HG02759 (cell line): ENCODE measurements at regions not wholly inside any gene's neighbourhood (a gene's known extent, or its start where the extent isn't known, plus 50 kb on each side); places are given as distances from the start of the nearest gene placed in this dataset.
"Not testable (repeated sequence)": the region's sequence is repeated elsewhere in the genome, so short reads cannot be mapped to it uniquely, and the experiment has no call there.

Source experiments
- ATAC-seq: cut with Tn5 transposase; IDR thresholded peaks from one replicate; pipeline ENCODE4 v1.9.1; 2021; ENCODE audit warnings: mild to moderate bottlenecking, moderate library complexity; ENCODE audit not compliant: unreplicated experiment

DNA sequence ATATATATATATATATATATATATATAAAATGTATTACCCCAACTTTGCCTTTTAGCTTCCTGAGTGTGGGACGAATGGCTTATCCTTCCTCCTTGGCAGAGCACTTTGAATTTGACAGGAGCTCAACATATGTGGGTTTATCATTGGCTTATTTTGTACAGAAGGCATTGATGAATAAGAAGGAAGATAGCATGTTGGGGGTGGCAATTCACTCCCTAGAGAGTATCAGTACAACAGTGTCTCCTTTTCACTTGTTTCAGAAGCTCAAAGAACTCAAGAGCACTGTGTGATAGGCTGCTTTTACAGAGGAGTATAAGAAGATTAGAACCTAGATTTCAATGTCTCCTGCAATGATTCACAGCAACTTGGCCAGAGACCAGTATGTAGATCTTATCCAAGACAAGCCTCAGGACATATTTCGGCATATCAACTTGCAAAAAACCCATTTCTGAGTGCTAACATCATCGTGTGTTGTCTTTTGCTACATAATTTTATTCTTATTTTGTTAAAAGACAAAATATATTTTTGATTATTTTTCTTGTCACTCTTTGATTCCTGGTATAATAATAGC, 345.8 kb downstream of the SOCS6 start:
- no peak for ATAC-seq

DNA sequence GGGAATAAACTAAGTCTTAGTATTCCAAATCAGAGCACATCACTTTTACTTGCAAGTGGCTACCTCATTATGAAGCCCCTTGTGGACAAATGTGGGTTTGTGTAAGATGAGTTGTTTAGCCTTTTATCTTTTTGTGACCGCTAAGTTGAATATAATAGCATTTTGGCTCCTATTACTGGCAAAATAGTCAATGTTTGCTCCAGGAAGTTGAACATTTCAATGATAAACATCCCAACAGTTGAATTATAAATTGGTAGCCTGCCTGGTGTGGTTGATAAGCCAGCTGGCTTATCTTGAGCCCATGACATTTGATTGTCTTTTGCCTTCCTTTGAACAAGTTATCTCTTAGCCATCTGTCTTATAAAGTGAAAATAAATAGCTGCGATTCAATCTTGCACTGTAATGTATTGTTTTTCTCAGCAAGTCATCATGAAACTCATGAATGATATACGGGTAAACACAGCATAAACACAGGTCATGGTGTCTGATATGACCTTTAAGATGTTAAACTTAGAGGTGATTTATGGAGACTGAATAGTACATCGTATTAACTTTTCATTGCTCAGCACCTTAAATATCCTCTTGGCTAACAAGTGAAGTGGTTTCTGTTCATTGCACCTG, 338.4 kb downstream of the SOCS6 start:
- ATAC-seq: no peak

DNA sequence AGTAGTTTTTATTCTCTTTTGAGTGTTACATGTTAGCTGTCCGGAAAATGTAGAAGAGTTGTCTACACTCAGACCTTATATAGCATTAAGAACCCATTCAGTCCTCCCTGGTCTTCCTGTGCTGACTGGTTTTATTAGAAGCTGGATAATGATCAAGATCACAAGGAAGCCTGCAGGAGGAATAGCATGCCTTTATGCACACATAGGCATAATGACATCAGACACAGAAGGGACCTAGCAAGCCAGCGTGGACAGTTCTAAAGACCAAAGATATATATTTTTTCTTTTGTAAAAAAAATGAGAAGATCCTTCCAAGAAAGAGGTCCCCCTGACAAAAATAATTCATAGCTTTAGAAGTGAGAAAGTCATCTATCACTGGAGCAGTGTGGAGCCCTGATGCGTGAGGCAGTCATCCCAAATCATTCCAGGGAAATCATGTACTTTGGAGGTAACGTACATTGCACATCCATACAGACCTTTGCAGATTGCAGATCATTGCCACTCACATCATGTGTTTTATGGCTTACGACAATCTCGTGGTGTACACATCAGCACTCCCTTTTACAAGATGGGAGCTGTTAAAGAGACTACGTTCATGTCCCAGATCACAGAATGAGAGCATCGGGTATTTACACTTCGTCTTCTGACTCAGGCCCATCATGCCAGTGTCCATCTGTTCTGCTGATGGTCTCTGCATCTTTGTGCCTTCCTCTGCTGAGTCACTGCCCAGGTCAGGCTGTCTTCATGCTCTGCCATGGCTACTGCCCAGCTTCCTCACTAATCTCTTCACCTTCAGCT, 334.0 kb downstream of the SOCS6 start:
- no peak for ATAC-seq

DNA sequence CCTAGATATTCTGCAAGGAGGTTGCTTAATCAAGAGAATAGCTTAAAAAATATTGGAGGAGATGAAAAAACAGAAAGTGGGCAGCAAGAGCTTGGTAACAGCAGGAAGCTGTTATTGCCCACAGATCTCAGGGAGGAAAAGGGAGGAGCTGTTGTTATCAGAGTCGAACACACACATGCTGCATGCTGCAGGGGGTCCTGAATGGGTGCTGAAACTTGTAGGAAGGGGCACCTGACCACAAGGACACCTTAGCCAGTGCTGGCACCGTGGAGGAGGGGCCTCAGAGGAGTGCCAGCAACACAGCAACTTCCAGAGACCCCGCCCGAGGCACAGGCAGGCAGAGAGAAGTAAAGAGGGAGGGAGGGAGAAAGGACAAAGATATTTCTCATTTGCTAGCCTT, 332.9 kb downstream of the SOCS6 start:
- no peak for ATAC-seq

DNA sequence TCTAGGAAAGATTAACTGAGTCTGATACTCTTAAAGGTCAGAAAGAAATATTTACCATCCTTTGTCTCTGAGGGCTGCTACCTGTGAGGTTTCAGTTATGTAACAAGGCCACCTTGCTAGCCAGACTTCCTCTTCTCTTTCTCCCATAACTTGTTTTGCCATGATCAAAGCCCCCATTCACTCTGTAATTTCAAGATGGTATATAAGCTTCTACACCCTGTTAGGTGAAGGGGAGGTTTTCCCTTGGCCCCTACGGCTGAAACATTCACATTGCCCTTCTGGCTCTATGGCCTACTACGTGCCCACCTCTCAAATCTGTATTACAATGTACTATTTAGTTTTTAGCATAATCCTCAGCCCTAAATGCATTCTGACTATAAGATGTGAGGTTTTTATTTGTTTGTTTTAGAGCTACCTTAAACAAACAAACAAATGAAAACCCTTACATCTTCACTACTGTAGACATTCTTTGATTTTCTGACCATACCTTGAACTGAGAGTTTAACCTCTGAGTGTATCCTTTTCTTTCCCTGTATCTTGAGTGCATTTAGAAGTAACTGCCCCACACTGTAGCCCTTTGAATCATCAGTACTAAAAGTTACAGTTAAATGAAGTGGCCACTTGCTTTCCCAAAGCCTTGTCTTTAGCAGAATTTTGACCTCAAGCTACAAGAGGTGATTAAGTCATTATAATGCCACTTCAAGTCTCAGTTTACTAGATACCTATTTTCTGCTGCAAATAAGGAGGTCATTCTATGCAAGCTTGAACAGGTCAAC, 332.2 kb downstream of the SOCS6 start:
- ATAC-seq: no peak

DNA sequence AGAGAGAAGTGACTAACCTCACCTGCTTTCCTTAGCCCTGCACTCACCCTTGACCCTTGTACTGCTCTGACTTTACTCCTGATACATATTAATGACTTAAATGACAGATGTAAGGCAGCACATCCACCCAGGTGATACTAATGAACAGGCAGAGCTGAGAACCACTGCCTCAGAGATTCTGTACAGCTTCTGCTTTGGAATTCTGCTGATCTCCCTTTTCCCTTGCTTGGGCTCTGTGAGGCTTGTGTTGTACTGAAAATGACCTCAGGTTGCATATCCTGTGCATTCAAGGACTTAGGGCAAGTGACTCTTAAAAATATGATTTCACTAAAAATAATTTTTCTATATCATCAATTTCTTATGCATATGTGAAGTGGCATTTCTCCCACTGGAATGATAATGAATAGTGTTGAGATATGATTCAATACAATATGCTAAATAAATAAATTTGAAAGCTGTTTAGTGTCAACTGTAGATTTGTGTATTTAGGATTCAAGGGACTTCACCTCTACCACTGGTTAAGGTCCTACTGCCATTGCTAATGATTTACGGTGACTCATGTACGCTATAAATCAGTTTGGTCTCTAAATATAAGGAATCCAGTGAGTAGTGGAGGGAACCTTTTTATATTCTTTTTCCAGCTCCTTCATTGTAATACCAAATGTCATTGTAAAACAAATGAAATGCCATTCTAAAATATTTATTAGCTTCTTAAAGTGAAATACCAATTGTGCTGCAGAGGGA, 328.3 kb downstream of the SOCS6 start:
- no peak for ATAC-seq

DNA sequence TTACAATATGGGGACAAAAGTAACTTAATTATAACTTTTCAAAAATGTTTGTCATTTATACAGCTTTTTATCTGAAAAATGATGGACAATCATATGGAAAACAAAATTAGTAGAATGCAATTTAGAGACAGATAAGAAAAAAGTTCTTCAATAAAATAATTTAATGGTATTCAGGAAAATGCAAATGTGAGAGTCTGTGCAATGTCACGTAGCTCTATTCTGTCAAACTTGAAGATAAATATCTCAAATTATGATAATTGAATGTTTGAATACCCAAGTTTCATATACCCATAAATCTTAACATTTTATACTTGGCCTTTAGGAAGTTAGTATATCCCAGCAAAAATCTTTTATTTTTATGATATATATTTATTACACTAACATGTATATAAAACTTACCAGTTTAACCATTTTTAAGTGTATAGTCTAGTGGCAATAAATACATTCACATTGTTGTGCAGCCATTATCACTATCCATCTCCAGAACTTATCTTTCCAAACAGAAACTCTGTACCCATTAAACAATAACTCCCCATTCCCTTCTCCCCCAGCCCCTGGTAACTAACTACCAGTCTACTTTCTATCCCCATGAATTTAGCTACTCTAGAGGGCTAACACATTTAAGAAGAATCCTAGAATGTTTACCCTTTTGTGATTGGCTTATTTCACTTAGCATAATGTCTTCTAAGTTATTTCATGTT, 311.5 kb downstream of the SOCS6 start:
- ATAC-seq: no peak

DNA sequence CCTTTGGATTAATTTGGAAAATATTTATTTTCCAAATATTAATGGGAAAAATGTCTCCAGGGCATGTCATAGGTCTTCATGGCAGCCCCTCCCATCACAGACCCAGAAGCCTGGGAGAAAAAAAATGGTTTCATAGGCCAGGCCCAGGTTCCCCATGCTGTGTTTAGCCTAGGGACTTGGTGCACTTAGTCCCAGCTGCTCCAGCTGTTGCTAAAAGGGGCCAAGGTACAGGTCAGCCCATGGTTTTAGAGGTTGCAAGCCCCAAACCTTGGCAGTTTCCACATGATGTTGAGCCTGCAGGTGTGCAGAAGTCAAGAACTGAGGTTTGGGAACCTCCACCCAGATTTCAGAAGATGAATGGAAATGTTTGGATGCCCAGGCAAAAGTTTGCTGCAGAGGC, 309.6 kb downstream of the SOCS6 start:
- ATAC-seq: no peak

DNA sequence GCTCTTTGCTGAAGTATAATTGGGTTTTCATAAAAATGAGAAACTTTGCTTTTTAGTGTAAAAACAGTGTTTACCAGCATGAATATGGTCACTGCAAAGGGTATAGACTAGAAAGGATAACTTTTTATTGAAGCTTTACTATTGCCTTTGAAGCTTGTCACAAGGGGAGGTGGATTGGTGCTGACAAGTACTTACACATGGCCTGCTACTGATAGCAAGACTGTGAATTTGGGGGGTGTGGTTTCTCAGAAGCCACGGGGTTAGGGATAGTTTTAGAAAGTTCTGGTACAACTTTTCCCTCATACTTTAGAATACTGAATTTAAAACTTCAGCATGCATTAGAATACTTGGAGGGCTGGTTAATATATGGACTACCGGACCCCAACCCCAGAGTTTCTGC, 294.1 kb downstream of the SOCS6 start:
- ATAC-seq: no peak

DNA sequence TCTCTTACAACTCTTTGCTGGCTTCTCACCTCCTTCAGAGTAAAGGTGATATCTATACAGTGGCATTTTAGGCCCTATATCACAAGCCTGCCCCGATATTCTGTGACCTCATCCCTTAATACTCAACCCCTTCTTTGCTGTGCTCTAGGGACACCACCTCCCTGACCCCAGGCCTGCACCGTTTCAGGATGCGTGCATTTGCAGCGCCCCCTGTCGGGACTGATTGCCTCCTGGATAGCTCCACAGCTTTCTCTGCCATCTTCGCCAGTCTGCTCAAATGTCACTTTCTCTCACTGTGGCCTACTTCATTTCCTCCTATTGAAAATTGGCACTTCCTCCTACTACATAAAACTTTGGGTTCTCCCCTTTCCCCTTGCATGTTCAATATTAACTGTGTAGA, 289.6 kb downstream of the SOCS6 start:
- ATAC-seq: no peak

DNA sequence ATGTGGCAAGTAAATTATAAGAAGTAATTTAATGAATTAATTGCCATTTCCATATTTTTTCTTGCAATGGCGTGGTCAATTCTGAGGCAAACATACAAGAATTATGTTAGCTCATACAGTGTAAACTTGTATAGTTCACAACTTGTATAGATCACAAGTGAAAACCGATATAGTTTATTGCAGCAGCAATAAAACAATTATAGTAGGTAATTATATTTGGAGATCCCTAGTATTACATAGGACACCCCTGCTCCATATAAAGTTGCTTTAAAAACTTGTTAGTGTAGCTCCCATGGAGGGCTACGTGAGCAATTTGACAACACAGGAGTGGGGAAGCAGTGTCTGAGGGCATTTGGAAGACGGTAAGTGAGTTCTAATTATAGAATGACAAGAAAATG, 288.2 kb downstream of the SOCS6 start:
- ATAC-seq: no peak

DNA sequence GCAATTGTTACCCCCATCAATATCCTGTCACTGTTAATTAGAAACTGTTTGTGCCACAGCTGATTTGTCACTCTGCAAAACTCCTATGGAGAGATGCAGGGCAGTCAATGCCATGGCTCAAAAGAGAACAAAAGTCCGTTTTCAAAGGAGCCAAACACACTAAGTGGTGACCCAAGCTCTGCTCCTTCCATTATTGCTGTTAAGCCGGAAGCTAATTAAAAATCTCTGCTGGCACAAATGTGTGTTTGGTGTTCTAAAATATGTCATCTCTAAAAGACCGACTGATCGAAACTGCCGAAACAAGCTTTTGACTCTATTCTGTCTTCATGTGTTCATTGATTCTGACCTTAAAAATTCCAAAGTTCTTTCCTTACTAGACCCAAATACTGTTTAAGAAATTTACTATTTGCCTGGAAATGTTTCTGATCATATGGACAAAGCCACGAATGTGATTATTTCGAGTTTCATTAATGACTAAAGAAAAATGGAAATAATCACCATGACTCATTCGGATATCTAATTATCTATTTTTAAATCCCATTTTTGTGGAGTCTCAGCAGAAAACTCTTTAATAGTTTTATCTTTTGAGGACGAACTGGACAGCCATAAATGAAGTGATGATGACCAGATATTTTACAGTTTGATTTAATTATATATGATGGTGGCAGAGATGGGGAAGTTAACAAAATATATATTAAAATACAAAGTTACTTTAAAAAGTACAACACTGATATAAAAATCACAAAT, 287.6 kb downstream of the SOCS6 start:
- ATAC-seq: no peak

DNA sequence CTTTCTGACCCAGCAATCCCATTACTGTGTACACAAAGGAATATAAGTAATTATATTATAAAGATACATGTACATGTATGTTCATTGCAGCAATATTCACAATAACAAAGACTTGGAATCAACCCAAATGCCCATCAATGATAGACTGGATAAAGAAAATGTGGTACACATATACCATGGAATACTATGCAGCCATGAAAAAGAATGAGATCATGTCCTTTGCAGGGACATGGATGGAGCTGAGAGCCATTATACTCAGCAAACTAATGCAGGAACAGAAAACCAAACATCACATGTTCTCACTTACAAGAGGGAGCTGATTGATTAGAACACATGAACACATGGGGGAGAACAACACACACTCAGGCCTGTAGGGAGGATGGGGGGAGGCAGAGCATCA, 286.1 kb downstream of the SOCS6 start:
- not testable (repeated sequence) for ATAC-seq

DNA sequence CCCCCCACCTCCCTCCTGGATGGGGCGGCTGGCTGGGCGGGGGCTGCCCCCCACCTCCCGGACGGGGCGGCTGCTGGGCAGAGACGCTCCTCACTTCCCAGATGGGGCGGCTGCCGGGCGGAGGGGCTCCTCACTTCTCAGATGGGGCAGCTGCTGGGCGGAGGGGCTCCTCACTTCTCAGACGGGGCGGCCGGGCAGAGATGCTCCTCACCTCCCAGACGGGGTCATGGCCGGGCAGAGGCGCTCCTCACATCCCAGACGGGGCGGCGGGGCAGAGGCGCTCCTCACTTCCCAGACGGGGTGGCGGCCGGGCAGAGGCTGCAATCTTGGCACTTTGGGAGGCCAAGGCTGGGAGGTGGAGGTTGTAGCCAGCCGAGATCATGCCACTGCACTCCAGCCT, 280.8 kb downstream of the SOCS6 start:
- not testable (repeated sequence) for ATAC-seq

DNA sequence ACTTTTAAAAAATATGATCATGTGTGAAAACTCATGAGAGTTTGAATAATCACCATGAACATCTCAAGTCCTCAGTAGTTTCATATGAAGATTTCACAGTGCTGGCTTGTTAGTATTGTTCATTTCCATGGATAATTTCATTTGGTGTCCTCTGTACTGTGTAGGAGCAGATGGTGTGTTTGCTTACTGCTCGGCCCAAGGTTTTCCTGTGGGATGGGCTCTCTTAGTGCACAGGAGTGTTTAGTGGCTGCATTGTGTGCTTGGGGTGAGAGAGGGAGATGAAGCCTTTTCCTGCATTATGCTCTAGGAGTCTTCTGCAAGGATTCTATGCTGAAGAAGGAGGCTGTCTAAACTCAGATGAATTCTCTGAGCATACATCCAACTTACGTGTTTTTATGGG, 270.6 kb downstream of the SOCS6 start:
- ATAC-seq: no peak

DNA sequence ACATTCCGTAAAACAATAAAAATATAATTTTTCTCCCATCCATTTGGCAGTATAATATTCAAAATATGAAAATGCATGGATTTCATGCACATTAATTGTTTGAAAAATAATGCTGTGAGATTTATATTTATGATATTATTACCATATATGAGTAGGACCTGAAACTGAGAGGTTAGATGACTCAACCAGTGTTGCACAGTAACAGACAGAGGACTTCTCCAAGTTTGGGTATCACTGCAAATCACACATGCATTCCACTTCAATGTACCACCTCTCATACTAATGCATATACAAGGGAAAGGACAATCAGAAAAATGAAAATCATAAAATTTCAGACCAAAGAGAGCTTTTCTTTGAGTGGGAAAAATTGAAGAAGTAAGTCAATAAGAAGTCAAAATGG, 269.5 kb downstream of the SOCS6 start:
- ATAC-seq: no peak

DNA sequence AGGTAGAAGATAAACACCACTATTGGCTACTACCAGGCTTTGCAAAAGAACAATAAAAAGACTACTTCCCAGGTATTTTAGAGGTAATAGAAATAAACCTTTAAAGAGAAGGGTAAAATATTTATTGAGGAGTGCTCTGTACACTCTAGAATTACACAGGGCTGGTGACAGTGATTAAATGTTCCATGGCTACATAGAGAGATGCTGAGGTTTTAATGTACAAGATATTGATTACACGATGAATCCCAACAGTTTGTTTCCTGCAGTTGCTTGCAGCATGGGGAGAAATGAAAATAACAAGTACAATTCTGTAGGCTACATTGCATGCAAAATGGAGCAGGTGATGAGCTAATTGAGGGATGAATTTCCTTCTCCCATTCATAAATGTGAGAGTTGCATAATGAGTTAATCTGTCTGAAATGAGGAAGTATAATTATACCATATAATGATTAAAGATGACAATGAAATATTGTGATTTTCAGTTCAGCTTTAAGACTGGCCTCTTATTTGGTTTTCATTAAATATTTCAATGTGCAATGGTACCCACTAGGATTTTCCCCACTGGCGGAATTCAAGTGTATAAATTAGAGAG, 266.1 kb downstream of the SOCS6 start:
- no peak for ATAC-seq

DNA sequence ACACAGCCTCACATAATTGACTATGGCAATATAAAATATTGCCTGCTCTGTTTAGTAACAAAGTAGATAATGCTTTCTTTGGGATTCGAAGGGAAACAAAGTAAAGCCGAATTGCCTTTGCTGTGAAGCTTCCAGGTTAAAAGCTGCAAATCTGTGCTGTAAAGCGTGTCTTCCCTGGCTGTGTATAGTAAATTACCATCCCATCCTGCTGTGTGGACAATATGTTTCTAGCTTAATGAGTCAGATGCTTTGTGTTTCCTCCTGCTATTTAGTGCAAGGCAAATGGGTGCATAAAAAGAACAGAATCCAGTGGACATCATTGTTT, 265.1 kb downstream of the SOCS6 start:
- ATAC-seq: no peak

DNA sequence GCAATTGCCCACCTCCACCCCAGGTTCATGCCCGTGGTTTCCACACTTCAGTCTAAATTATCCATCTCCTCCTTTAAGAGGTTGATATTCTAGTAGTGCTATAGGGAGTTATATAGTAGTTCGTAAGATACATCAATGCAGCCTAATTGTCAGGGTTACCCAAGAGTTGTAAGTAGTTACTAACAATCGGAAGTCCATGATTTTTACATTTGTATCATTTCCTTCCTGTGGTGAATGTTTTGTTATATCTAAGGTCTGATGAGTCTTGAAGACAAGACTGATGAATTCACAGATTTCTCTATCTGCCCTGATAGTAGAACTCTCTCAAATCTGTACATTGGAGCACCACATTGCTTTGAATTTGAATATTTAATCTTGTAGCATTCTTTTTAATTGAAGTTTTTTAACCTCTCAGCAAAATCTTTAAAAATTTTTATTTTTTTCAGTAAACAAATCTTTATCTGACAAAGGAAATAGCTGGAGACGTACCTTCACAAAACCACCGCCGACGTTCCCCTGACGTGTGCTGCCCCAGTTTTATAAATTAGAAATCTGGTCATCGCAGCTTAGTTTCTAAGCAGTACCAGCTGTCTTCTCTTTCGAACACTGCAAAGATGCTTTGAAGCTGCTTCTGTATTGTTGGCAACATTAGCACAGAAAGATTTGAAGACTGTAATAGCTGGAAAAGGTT, 264.5 kb downstream of the SOCS6 start:
- ATAC-seq: no peak
